Mesenchymal stem cell (in vitro differentiated cells and primary cell): ENCODE measurements at regions not wholly inside any gene's neighbourhood (a gene's known extent, or its start where the extent isn't known, plus 50 kb on each side); places are given as distances from the start of the nearest gene placed in this dataset.
"Not testable (repeated sequence)": the region's sequence is repeated elsewhere in the genome, so short reads cannot be mapped to it uniquely, and the experiment has no call there.

Source experiments
- DNase-seq: peaks from one replicate; pipeline ENCODE4 v3.0.0-alpha.2; 2013
- H2AFZ ChIP-seq: one replicate; pipeline ENCODE4 v1.6.1; 2013; ENCODE audit warnings: low read depth, mild to moderate bottlenecking, control low read depth, inconsistent platforms, low read length, moderate library complexity
- H2AK5ac ChIP-seq: 2 replicates; pipeline ENCODE4 v1.6.1; 2013; ENCODE audit warnings: low read length, moderate library complexity, mild to moderate bottlenecking, inconsistent platforms; ENCODE audit not compliant: severe bottlenecking
- H2BK120ac ChIP-seq: one replicate; pipeline ENCODE4 v1.6.1; 2013; ENCODE audit warnings: low read depth, mild to moderate bottlenecking, inconsistent platforms, low read length, moderate library complexity
- H2BK12ac ChIP-seq, 2 experiments: one replicate each; pipeline ENCODE4 v1.6.1; 2013; ENCODE audit warnings: inconsistent platforms in 2 of 2, low read length in 2 of 2, mild to moderate bottlenecking in 2 of 2, moderate library complexity in 2 of 2, control low read depth in 1 of 2
- H2BK15ac ChIP-seq: one replicate; pipeline ENCODE4 v1.6.1; 2013; ENCODE audit warnings: mild to moderate bottlenecking, low read depth, inconsistent platforms; ENCODE audit not compliant: poor library complexity, severe bottlenecking
- H2BK5ac ChIP-seq: 2 replicates; pipeline ENCODE4 v1.6.1; 2013; ENCODE audit warnings: low read depth, mild to moderate bottlenecking, low read length, control low read depth, inconsistent platforms; ENCODE audit not compliant: poor library complexity, severe bottlenecking
- H3K14ac ChIP-seq, 2 experiments: one replicate each; pipeline ENCODE4 v1.6.1; 2013; ENCODE audit warnings: inconsistent platforms in 2 of 2, low read length in 2 of 2, control low read depth in 1 of 2, mild to moderate bottlenecking in 1 of 2, moderate library complexity in 1 of 2
- H3K18ac ChIP-seq, 2 experiments: one replicate each; pipeline ENCODE4 v1.6.1; 2013; ENCODE audit warnings: inconsistent platforms in 2 of 2, low read length in 2 of 2, control low read depth in 1 of 2, low read depth in 1 of 2, mild to moderate bottlenecking in 1 of 2
- H3K23ac ChIP-seq, 2 experiments: one replicate each; pipeline ENCODE4 v1.6.1; 2013; ENCODE audit warnings: inconsistent platforms in 2 of 2, low read length in 2 of 2, mild to moderate bottlenecking in 2 of 2, moderate library complexity in 2 of 2, control low read depth in 1 of 2
- H3K27ac ChIP-seq: 2 replicates; pipeline ENCODE4 v1.5.1; 2013; ENCODE audit warnings: mild to moderate bottlenecking, moderate library complexity, low read length, control low read depth, inconsistent platforms; ENCODE audit not compliant: poor library complexity, severe bottlenecking
- H3K27me3 ChIP-seq, 2 experiments: 2 replicates each; pipeline versions ENCODE4 v1.6.1 to v1.7.0; 2013; ENCODE audit warnings: low read length in 2 of 2, mild to moderate bottlenecking in 2 of 2, moderate library complexity in 2 of 2, control low read depth in 1 of 2, inconsistent platforms in 1 of 2; ENCODE audit not compliant: control insufficient read depth in 1 of 2, insufficient read depth in 1 of 2
- H3K36me3 ChIP-seq, 2 experiments: 2 replicates each; pipeline versions ENCODE4 v1.6.1 to v1.7.0; 2013; ENCODE audit warnings: low read length in 2 of 2, control low read depth in 1 of 2, inconsistent platforms in 1 of 2, low read depth in 1 of 2, mild to moderate bottlenecking in 1 of 2; ENCODE audit not compliant: insufficient read depth in 2 of 2, control insufficient read depth in 1 of 2
- H3K4ac ChIP-seq, 2 experiments: one replicate each; pipeline ENCODE4 v1.6.1; 2013; ENCODE audit warnings: inconsistent platforms in 2 of 2, low read length in 2 of 2, mild to moderate bottlenecking in 2 of 2, moderate library complexity in 2 of 2, control low read depth in 1 of 2, low read depth in 1 of 2
- H3K4me1 ChIP-seq: 2 replicates; pipeline ENCODE4 v1.6.1; 2013; ENCODE audit warnings: low read depth, low read length, control low read depth; ENCODE audit not compliant: control insufficient read depth, insufficient read depth
- H3K4me2 ChIP-seq: 2 replicates; pipeline ENCODE4 v1.6.1; 2013; ENCODE audit warnings: low read length, mild to moderate bottlenecking, inconsistent platforms; ENCODE audit not compliant: poor library complexity, severe bottlenecking
- H3K4me3 ChIP-seq, 2 experiments: 2 replicates each; pipeline versions ENCODE4 v1.5.1 to v1.7.0; 2013; ENCODE audit warnings: low read length in 2 of 2, mild to moderate bottlenecking in 2 of 2, control low read depth in 1 of 2, low read depth in 1 of 2; ENCODE audit not compliant: insufficient read depth in 1 of 2
- H3K79me1 ChIP-seq: replicated peaks from 2 replicates; pipeline ENCODE4 v1.6.1; 2013; ENCODE audit warnings: mild to moderate bottlenecking, control low read depth, low read length, inconsistent platforms; ENCODE audit not compliant: poor library complexity, severe bottlenecking
- H3K9ac ChIP-seq: 2 replicates; pipeline ENCODE4 v1.7.0; 2013; ENCODE audit warnings: mild to moderate bottlenecking, low read length, moderate library complexity
- H3K9me3 ChIP-seq: 2 replicates; pipeline ENCODE4 v1.7.0; 2013; ENCODE audit warnings: mild to moderate bottlenecking, low read length; ENCODE audit not compliant: control insufficient read depth
- H4K8ac ChIP-seq: one replicate; pipeline ENCODE4 v1.6.1; 2013; ENCODE audit warnings: inconsistent platforms, mild to moderate bottlenecking, low read length, moderate library complexity
- H4K91ac ChIP-seq: one replicate; pipeline ENCODE4 v1.6.1; 2013; ENCODE audit warnings: mild to moderate bottlenecking, low read length, inconsistent platforms
- WGBS: methylation state at CpG from one replicate; pipeline ENCODE4 v1.1.7; 2013; ENCODE audit warnings: mixed read lengths; 5-methylcytosine and 5-hydroxymethylcytosine counted together

DNA sequence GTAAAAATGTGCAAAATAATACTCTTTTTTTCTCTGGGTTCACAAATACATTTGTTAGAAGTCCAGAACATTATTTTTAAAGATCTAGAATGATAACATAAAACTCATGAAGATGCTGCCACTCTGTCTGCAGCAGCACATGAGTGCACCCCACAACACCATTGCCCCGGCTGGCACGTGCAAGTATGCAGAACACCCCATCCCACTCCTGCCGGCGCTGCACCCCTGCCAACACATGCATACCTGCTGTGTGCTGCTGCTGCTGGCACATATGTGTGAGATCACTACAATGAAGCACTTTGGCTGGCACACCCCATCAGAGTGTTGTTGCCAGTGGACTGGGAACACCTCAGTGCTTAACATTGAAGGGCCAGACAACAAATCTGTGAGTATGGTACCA is 129.1 kb downstream of the CCT8L2 start:
- not testable (repeated sequence) for H2BK5ac ChIP-seq, H3K9ac ChIP-seq, H3K36me3 ChIP-seq, H3K14ac ChIP-seq, H3K18ac ChIP-seq, H3K79me1 ChIP-seq, H2BK15ac ChIP-seq, H2AFZ ChIP-seq, H3K4me3 ChIP-seq, H2BK120ac ChIP-seq, H3K4me1 ChIP-seq, H3K27ac ChIP-seq, H3K4me2 ChIP-seq, H3K23ac ChIP-seq, H3K27me3 ChIP-seq, H4K8ac ChIP-seq, H2AK5ac ChIP-seq, H4K91ac ChIP-seq, H3K9me3 ChIP-seq, DNase-seq, H2BK12ac ChIP-seq, H3K4ac ChIP-seq
- WGBS: 90% methylated on average over 4 of the region's 4 CpGs

DNA sequence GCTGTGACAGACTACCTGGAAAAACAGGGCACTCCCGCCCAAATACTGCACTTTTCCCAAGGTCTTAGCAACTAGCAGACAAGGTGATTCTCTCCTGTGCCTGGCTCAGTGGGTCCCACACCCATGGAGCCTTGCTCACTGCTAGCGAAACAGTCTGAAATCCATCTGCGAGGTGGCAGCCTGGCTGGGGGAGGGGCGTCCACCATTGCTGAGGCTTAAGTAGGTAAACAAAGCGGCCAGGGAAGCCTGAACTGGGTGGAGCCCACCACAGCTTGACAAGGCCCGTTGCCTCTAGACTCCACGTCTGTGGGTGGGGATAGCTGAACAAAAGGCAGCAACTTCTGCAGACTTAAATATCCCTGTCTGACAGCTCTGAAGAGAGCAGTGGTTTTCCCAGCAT is 145.2 kb downstream of the CCT8L2 start:
- not testable (repeated sequence) for H3K9me3 ChIP-seq, H2BK120ac ChIP-seq, H3K4me1 ChIP-seq, H4K91ac ChIP-seq, H3K4me3 ChIP-seq, H3K23ac ChIP-seq, H3K4me2 ChIP-seq, H3K9ac ChIP-seq, H3K4ac ChIP-seq, H3K79me1 ChIP-seq, H2AFZ ChIP-seq, DNase-seq, H2BK15ac ChIP-seq, H4K8ac ChIP-seq, H3K36me3 ChIP-seq, H3K27ac ChIP-seq, H2BK5ac ChIP-seq, H2AK5ac ChIP-seq, H3K18ac ChIP-seq, H3K14ac ChIP-seq, H3K27me3 ChIP-seq, H2BK12ac ChIP-seq
- WGBS: 54% methylated on average over 7 of the region's 7 CpGs

DNA sequence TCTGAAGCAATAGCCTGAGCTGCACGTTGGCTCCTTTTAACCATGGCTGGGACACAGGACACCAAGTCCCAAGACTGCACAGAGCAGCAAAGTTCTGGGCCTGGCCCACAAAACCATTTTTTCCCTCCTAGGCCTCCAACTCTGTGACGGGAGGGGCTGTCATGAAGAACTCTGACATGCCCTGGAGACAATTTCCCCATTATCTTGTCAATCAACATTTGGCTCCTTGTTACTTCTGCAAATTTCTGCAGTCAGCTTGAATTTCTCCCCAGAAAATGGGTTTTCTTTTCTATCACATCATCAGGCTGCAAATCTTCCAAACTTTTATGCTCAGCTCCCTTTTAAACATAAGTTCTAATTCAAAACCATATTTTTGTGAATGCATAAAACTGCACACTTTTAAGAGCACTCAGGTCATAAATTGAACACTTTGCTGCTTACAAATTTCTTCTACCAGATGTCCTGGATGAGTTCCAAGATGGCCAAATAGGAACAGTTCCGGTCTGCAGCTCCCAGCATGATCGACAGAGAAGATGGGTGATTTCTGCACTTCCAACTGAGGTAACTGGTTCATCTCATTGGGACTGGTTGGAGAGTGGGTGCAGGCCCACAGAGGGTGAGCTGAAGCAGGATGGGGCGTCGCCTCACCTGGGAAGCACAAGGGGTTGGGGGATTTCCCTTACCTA is 145.7 kb downstream of the CCT8L2 start:
- not testable (repeated sequence) for DNase-seq, H3K18ac ChIP-seq, H2AFZ ChIP-seq, H3K9ac ChIP-seq, H2BK120ac ChIP-seq, H2AK5ac ChIP-seq, H3K79me1 ChIP-seq, H3K27me3 ChIP-seq, H4K8ac ChIP-seq, H3K14ac ChIP-seq, H3K36me3 ChIP-seq, H4K91ac ChIP-seq, H3K23ac ChIP-seq, H2BK5ac ChIP-seq, H3K4ac ChIP-seq, H3K4me2 ChIP-seq, H3K4me3 ChIP-seq, H2BK15ac ChIP-seq, H3K9me3 ChIP-seq, H3K4me1 ChIP-seq, H2BK12ac ChIP-seq, H3K27ac ChIP-seq
- WGBS: 57% methylated on average over 4 of the region's 6 CpGs

DNA sequence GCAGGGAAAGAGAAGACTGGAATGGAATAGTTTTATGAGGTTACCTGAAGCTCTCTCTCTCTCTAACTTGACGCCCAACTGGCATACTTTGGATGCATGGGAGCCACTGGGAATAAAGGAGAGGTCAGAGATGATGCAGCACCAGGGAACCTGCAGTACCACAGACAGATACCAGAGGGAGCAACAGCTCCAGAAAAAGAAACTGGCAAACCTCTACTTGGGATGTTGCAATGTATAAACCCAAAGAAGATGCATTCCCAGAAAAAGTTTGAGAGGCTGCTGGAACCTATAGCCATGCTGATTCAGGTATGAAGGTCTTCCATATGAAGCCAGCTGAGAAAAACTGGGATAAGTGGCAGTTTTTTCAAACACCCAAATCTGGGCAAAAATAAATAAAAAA is 151.6 kb downstream of the CCT8L2 start:
- not testable (repeated sequence) for H3K18ac ChIP-seq, H2BK15ac ChIP-seq, DNase-seq, H3K79me1 ChIP-seq, H3K27me3 ChIP-seq, H3K9ac ChIP-seq, H2AK5ac ChIP-seq, H4K8ac ChIP-seq, H3K4me2 ChIP-seq, H3K4me3 ChIP-seq, H3K27ac ChIP-seq, H2AFZ ChIP-seq, H3K36me3 ChIP-seq, H3K4me1 ChIP-seq, H3K14ac ChIP-seq, H4K91ac ChIP-seq, H2BK120ac ChIP-seq, H3K4ac ChIP-seq, H3K23ac ChIP-seq, H3K9me3 ChIP-seq, H2BK12ac ChIP-seq, H2BK5ac ChIP-seq
- WGBS: no CpG with 5 or more reads among the region's 1 CpG
